Left renal cortex interstitium (tissue), 4 donors: ENCODE measurements at regions not wholly inside any gene's neighbourhood (a gene's known extent, or its start where the extent isn't known, plus 50 kb on each side); places are given as distances from the start of the nearest gene placed in this dataset.

ENCODE experiments used
- DNase-seq, 4 donors: peaks; one replicate each; pipeline ENCODE4 v3.0.0-alpha.2; 2013; ENCODE audit warnings: low read depth in 4 of 4, low spot score in 2 of 4, missing footprints in 1 of 4

DNA sequence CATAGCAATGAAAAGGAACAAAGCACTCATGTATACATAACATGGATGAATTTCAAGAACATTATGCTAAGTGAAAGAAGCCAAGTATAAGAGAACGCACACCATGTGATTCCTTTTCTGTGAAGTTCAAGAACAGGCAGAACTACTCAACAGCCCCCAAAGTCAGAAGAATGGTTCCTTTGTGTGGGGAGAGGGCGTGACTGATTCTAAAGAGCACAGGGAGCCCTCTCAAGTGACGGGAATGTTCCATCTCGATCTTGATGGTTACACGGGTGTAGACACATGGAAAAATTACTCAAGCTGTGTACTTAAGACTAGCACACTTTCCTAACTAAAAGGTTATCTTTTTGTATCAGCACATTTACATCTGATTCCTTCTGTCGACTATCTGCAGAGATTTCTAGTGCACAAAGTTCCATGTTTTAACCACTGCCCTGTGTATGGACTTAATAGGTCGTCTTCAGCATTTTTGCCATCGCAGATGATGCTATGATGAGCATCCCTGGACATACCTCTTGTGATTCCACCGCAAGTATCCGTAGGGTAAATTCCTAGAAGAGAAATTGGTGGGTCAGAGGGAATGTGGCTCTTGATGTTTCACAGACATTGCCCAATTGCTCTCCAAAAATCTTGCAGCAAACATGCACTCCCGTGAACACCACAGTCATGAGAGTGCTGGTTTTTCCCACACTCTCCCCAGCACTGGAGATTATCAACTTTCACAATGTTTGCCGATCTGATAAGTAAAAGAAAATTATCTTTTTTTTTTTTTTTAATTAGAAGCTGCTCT is 279.3 kb downstream of the BMP7 start:
- DNase-seq: no peak

DNA sequence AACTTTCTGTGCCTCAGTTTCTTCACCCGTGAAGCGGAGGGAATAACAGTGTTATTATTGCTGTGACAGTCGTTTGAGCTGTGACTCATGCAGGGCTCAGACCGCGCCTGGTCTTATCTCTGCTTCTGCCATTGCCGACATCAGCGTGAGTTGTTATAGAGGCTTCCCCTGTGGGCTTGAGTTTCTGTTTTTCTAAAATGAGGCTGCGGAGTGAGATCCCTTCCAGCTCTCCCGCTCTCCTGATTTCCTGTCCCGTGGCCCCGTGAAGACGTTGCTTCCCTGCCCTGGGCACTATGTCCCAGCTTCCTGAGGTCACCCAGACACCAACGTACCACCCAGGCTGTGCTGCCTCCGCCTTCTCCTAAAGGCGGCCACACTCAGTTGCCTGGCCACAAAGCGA is 278.5 kb downstream of the BMP7 start:
- no peak for DNase-seq

DNA sequence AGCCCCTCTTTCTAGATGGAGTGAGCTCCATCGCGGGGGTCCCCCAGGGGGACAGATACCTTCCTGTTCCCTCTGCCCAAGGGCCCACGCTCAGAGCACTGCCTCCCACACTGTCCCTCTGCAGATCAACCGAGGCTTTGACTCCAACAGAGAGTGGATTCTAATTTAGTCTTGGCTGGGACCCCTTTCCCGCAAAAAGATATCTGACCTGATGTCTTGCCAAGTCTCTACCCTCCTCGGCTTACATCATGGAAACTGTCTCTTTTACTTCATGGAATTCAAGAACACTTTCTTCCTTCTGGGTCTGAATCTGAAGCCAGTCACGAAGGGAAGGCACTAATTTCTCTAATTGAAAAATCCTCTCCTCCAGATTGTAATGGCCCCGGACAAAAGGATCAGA is 278.0 kb downstream of the BMP7 start:
- DNase-seq: no peak

- DNase-seq: no peak
Measured at GRCh38 chr20:56989516-56989915, 276.9 kb downstream of the BMP7 start.

GRCh38 chr20:56993020-56993559 is 273.4 kb downstream of the BMP7 start:
- no peak for DNase-seq

DNA sequence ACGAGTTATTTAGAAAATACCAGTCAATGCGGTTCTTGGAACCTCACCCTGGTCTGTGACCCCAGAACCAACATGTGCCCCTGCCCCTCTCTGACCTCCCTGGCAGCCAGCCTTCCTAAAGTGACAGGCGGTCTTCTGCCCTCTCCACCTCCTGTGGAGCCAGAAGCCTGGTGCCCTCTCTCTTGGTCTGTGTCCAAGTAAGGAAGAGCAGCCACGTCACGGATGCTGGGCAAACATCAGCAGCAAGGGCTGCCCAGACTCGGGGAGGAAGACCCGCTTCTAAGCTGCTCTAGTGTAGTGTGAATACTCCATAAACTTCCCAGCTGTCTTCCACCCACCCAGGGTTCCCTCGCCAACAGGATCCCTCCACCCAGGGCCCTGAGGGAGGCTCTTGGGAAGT is 272.4 kb downstream of the BMP7 start:
- no peak for DNase-seq

DNA sequence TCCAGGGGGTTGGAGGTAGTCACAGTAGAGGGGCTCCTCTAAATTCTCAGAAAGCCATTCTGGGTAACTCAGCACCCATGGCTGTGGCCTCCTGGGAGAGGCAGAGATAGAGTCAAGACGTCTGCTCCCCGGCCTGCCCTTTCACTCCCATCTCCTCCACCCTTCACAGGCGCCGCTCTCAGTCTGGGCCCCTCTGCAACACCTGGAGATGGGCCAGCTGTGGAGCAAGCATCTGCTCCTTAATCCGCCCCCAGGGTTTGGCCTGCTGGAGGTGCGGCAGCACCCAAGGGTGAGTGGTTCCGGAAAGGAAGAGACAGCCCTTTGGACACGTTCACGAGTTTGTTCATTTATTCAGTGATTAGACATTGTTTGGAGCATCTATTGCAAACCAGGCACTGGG is 271.3 kb downstream of the BMP7 start:
- no peak for DNase-seq

DNA sequence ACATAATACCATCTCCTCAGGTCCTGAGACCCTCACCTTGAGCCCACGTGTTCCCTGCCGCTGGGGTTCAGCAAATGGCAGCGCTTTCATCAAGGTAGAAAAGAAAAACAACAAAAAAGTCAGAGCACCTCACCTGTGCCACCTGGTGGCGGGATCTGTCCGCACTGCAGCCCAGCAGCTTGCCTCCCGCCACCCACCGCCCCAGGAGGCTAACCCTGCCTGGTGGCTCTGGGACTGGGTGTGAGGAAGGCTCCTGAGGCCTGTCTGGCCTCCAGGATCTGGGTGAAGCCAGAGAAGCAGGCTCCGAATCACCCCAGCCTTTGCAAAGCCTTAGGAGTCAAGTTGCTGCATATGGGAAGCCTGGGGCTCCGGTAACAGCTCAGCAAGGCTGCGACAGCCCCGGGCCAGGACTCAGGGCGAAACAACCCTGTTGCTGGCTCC is 270.8 kb downstream of the BMP7 start:
- no peak for DNase-seq

GRCh38 chr20:56996533-56996932 is 269.9 kb downstream of the BMP7 start:
- DNase-seq: no peak

DNA sequence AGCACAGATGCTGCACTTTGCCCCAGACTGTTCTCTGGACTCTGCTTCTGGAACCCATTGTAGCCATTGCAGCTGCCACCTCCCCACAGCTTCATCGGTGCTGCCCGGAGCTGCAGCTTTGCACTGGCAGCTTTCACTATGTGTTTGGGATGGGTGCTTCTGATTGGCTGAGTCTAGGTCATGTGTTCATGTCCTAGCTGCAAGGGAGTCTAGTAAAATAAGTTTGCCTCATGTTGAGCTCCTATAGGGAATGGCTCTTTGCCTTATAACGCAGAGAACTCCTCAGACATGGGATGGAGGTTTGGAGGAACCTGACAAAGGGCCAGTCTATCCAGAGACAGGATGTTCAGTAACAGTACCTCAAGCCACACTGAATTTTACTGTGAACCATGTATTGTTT is 268.0 kb downstream of the BMP7 start:
- no peak for DNase-seq

DNA sequence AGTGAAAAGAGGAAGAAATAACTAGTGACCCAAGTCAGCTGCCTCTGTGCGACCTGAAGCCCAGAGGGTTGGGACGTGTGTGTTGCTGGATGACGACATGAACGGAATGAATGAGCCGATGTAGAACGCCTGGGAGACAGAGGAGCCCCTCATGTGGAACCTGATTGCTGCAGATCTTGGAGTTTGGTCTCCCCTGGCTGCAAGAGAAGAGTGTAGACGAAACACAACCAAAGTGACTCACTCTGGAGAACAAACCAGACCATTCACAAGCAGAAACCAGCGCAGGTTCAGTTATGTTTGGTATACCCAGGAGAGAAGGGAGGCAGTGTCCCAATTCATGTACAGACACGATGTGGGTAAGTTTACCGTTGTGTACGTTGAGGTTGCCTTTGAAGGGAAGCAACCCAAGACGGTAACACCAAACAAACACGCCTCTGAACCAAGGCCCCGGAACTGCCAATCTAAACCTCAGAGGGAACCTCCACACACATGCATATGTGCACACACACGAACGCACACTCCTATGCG is 265.9 kb downstream of the BMP7 start:
- no peak for DNase-seq

DNA sequence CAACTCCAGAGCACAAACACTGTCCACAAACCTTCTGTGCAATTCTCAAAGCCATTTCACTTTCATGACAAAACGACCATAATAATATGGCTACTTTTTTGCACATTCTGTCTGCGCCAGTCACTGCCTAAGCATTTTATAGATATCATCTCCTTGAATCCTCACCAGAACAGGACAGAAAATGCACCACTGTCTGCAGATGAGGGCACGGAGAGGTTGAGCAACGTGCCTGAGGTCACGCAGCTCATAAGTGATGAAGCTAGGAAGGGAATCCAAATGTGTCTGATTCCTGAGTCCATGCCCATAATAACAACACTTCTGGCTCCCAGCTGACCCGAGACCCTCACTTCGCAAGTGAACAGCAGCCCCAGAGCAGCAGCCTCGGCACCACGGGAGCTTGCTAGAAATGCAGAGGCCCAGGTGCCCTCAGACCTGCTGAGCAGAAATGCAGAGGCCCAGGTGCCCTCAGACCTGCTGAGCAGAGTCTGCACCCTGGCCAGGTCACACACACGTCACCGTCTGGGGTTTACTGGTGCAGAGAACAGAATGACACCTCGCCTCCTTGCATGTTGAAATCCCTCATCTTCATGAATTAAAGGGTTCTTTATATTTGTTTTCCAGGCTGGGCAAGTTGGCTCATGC is 265.2 kb downstream of the BMP7 start:
- DNase-seq: no peak

- no peak for DNase-seq
Measured at GRCh38 chr20:57002066-57002570, 264.3 kb downstream of the BMP7 start.

DNA sequence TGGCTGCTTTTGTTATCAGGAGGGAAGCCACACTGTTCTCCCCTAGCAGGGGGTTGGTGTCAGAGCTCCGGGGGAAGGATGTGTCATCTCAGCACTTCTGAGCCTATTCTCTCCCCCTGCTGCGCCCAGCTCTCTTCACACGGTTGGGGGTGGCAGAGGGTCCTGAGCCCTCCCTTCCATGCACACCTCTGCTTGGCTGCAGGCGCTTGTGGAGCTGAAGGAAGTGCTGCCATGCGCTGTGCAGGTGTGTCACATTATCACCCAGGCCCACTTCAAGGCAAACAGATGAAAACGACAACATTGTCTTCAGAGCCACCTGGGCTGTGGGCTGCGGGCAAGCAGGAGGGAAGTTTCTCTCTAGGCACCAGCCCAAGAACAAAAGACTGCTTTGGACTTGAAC is 263.4 kb downstream of the BMP7 start:
- no peak for DNase-seq

- no peak for DNase-seq
Measured at GRCh38 chr20:57004416-57004815, 262.0 kb downstream of the BMP7 start.

GRCh38 chr20:57004951-57005933 is 261.2 kb downstream of the BMP7 start:
- DNase-seq: no peak

DNA sequence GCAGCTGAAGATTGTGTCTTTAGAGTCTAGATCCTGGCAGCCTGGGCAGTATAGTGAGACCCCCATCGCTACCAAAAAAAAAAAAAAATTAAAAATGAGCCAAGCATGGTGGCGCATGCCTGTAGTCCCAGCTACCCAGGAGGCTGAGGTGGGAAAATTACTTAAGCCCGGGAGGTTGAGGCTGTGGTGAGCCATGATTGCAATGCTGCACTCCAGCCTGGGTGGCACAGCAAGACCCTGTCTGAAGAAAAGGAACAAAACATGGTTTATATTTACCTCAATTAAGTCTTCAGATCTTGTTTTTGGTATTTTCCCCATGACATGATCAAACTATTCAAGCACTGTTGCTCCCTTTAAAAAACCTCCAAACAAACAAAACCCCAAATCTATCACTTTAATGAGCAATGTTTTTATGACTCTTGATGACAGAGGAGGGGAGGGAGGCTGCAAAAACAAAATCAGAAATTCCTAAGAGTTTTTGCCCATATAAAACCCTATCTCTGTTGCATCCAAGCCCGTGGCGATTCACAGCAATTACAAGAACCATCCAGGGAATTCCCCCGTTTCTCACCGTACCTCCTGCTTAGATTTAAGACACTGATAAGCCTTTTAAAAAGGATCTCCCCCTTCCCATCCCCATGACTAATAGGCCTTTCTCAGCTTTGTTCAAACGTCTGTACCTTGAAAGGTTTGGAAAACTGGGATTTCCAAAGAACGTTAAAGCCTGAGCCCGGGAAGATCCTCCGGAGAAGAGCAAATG is 259.9 kb downstream of the BMP7 start:
- DNase-seq: no peak

DNA sequence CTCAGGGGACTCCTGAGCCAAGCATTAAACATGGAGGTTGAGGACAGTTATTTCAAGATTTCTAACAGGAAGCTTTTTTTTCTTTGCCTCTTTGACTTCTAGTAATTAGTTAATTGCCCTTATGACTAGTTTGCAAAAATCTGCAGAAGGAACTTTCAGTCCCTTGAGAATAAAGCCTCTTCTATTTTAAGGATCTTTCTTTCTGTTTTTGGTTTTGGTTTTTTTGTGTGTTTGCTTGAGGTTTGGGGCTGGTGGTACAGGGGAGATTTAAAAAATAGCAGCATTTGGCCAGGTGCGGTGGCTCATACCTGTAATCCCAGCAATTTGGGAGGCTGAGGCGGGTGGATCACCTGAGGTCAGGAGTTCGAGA is 259.3 kb downstream of the BMP7 start:
- no peak for DNase-seq

- DNase-seq: no peak
Measured at GRCh38 chr20:57008217-57008616, 258.2 kb downstream of the BMP7 start.

GRCh38 chr20:57009355-57009754 is 257.1 kb downstream of the BMP7 start:
- DNase-seq: no peak
